22Rv1 (cell line): ENCODE measurements at regions not wholly inside any gene's neighbourhood (a gene's known extent, or its start where the extent isn't known, plus 50 kb on each side); places are given as distances from the start of the nearest gene placed in this dataset.

ENCODE experiments used
- ZFX ChIP-seq: fragments of 450-650 bp; IDR thresholded peaks from 2 replicates; pipeline ENCODE4 v1.6.1; 2017; ENCODE audit warnings: antibody characterized with exemption, borderline replicate concordance
- TF ChIP-seq, protein P1 (sequence below): fragments of 450-650 bp; IDR thresholded peaks from 2 replicates; pipeline ENCODE4 v1.5.1; 2017; ENCODE audit warnings: mild to moderate bottlenecking

GRCh38 chr2:105575499-105576025 is 169.2 kb upstream of the NCK2 start:
- TF ChIP-seq, protein P1, sequence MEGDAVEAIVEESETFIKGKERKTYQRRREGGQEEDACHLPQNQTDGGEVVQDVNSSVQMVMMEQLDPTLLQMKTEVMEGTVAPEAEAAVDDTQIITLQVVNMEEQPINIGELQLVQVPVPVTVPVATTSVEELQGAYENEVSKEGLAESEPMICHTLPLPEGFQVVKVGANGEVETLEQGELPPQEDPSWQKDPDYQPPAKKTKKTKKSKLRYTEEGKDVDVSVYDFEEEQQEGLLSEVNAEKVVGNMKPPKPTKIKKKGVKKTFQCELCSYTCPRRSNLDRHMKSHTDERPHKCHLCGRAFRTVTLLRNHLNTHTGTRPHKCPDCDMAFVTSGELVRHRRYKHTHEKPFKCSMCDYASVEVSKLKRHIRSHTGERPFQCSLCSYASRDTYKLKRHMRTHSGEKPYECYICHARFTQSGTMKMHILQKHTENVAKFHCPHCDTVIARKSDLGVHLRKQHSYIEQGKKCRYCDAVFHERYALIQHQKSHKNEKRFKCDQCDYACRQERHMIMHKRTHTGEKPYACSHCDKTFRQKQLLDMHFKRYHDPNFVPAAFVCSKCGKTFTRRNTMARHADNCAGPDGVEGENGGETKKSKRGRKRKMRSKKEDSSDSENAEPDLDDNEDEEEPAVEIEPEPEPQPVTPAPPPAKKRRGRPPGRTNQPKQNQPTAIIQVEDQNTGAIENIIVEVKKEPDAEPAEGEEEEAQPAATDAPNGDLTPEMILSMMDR, result no peak
- TF ChIP-seq ZFX, result no peak
